Breast epithelium (tissue), 4 donors: ENCODE measurements at regions not wholly inside any gene's neighbourhood (a gene's known extent, or its start where the extent isn't known, plus 50 kb on each side); places are given as distances from the start of the nearest gene placed in this dataset.

ENCODE experiments used
- DNase-seq, 2 donors: peaks; one replicate each; pipeline ENCODE4 v3.0.0-alpha.2; 2019; ENCODE audit warnings: low spot score in 2 of 2
- H3K27ac ChIP-seq, 2 donors: fragments of 200-600 bp; sonication (generic) in 1 of 2; one replicate each; pipeline ENCODE4 v1.5.1; 2016 to 2019; ENCODE audit warnings: mild to moderate bottlenecking in 1 of 2
- H3K27me3 ChIP-seq, 2 donors: fragments of 200-600 bp; sonication (generic) in 1 of 2; one replicate each; pipeline versions ENCODE4 v1.5.1 to v1.6.0; 2017 to 2019; ENCODE audit warnings: control low read depth in 1 of 2, mild to moderate bottlenecking in 1 of 2
- H3K36me3 ChIP-seq: fragments of 200-600 bp; one replicate; pipeline ENCODE4 v1.5.1; 2019
- H3K4me1 ChIP-seq, 2 donors: fragments of 200-600 bp; sonication (generic); one replicate each; pipeline ENCODE4 v1.5.1; 2016 to 2019; ENCODE audit warnings: control low read depth in 1 of 2
- H3K4me3 ChIP-seq, 3 donors: fragments of 200-600 bp; sonication (generic); 1 replicate in 2 of 3; 2 replicates in 1 of 3; pipeline ENCODE4 v1.5.1; 2016 to 2019; ENCODE audit warnings: mild to moderate bottlenecking in 3 of 3, moderate library complexity in 2 of 3
- H3K9me3 ChIP-seq, 2 donors: fragments of 200-600 bp; sonication (generic) in 1 of 2; one replicate each; pipeline ENCODE4 v1.5.1; 2016 to 2019; ENCODE audit warnings: control low read depth in 1 of 2
- POLR2A ChIP-seq: fragments of 450-650 bp; IDR thresholded peaks from one replicate; pipeline ENCODE4 v1.6.1; 2016; ENCODE audit warnings: antibody characterized with exemption, mild to moderate bottlenecking, moderate library complexity
- POLR2AphosphoS5 ChIP-seq, 3 donors: sonication (generic); formaldehyde crosslinking; IDR thresholded peaks; one replicate each; pipeline ENCODE4 v1.6.1; 2017; ENCODE audit warnings: antibody characterized with exemption in 3 of 3
- intact Hi-C: fragments of 100-400 bp; cut with DNase I; formaldehyde crosslinking; loops from one replicate; pipeline ENCODE4 v1.15.1; 2023; ENCODE audit warnings: low total_unique reads
- TF ChIP-seq, protein P1 (sequence below), 3 donors: fragments of 450-650 bp; IDR thresholded peaks; one replicate each; pipeline ENCODE4 v1.5.1; 2016 to 2017; ENCODE audit warnings: antibody characterized with exemption in 3 of 3, mild to moderate bottlenecking in 3 of 3, moderate library complexity in 3 of 3

DNA sequence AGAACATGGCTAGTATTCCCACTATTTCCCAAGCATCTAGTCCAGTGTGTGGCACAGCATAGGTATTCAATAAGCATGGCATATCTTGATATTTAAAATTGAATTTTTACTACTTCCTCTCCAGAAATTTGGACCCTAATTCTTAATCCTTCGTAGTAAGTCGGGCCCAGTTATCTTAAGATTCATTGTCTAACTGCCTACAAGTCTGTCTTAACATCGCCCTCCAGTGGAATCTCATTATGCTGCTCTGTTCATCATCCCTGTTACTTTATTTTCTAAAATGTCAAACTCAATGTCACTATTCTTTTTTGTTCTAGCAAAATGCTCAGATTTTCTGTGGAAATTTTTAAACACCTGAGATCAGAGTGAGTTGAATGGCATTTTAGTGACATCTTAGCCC, 606.2 kb downstream of the KLHL13 start:
- TF ChIP-seq POLR2A (no peak), POLR2AphosphoS5 (IDR thresholded peaks at IDR 0.05) (no peak)
- TF ChIP-seq, protein P1, sequence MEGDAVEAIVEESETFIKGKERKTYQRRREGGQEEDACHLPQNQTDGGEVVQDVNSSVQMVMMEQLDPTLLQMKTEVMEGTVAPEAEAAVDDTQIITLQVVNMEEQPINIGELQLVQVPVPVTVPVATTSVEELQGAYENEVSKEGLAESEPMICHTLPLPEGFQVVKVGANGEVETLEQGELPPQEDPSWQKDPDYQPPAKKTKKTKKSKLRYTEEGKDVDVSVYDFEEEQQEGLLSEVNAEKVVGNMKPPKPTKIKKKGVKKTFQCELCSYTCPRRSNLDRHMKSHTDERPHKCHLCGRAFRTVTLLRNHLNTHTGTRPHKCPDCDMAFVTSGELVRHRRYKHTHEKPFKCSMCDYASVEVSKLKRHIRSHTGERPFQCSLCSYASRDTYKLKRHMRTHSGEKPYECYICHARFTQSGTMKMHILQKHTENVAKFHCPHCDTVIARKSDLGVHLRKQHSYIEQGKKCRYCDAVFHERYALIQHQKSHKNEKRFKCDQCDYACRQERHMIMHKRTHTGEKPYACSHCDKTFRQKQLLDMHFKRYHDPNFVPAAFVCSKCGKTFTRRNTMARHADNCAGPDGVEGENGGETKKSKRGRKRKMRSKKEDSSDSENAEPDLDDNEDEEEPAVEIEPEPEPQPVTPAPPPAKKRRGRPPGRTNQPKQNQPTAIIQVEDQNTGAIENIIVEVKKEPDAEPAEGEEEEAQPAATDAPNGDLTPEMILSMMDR (IDR thresholded peaks at IDR 0.05) = no peak
- no peak overlapping the region for H3K4me3 ChIP-seq
- intact Hi-C loops = no loop called here

DNA sequence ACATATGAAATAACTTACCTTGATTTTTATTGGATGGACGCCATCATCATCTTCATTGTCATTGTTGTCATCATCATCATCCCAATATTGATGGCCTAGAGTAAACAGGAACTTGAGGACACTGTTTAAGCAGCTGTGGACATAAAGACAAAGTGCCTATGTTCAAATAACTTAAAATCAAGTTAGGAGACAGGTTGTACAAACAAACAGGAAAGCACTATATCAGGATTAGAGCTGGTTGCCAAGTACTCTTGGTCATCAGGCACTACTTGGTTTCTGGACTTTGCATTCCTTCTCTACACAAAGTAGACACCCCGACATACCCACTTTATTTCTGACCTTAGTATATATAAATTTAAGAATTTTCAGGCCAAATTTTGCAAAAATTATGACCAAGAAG, 608.6 kb downstream of the KLHL13 start:
- Histone ChIP-seq H3K36me3 (no peaks in the 10 kb centered on the region), H3K27ac (no peak overlapping the region), H3K4me1 (no peaks in the 10 kb centered on the region), H3K4me3 (no peak overlapping the region), H3K27me3 (peaks cover 0 to 6% of the 10 kb centered on the region in 2 donors), H3K9me3 (no peaks in the 10 kb centered on the region)
- DNase-seq = no peak
- intact Hi-C loops = no loop called here
- TF ChIP-seq, protein P1 (IDR thresholded peaks at IDR 0.05) = no peak
- no peak for TF ChIP-seq POLR2A
- no peak for TF ChIP-seq POLR2AphosphoS5 (IDR thresholded peaks at IDR 0.05)

More for the DNA sequence above, 606.2 kb downstream of the KLHL13 start:
- no peak overlapping the region for H3K27ac ChIP-seq
- DNase-seq = no peak
- H3K36me3 ChIP-seq = no peaks in the 10 kb centered on the region
- peaks cover 0 to 13% of the 10 kb centered on the region in 2 donors for H3K27me3 ChIP-seq
- H3K4me1 ChIP-seq = no peaks in the 10 kb centered on the region
- H3K9me3 ChIP-seq = no peaks in the 10 kb centered on the region

DNA sequence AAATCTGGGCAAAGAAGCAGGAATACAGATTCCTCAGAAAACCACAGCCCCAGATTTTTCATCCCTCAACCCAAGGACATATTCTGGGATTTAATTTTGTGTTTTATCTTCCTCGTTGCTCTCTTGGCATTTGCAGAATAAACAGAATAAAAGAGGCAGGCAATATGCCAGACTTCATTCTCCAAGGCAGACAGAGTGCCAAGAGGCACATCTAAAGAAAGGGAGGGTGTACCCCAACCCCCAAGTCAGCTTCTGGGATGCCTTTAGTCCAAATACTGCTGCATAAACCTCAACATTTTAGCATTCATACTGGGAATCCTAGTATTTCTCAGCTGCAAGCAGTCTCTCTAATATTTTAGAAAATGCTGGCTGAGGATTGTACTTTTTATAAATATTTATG, 629.2 kb downstream of the KLHL13 start:
- H3K27ac ChIP-seq = no peak overlapping the region
- TF ChIP-seq POLR2A (no peak), POLR2AphosphoS5 (IDR thresholded peaks at IDR 0.05) (no peak)
- TF ChIP-seq, protein P1 (IDR thresholded peaks at IDR 0.05) = no peak
- no peak overlapping the region for H3K4me3 ChIP-seq
- no peaks in the 10 kb centered on the region for H3K27me3 ChIP-seq
- no peak for DNase-seq
- intact Hi-C loops = no loop called here
- H3K36me3 ChIP-seq = no peaks in the 10 kb centered on the region
- no peaks in the 10 kb centered on the region for H3K4me1 ChIP-seq
- H3K9me3 ChIP-seq = no peaks in the 10 kb centered on the region

DNA sequence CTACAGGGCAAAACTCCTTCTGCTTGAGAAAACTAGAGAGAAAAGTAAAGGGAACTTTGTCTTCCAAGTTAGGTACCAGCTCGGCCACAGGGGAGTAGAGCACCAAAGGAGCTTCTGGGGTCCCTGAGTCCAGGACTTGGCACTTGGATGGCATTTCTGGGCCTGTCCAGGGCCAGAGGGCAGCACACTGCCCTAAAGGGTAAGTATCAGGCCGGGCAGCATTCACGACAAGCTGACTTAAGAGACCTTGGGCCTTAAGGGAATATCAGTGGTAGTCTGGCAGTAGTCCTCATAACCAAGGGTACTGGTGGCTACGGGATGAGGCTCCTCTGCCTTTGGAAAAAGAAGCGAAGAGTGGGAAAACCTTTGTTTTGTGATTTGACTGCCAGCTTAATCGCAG, 632.7 kb downstream of the KLHL13 start:
- no peaks in the 10 kb centered on the region for H3K4me1 ChIP-seq
- no peaks in the 10 kb centered on the region for H3K27me3 ChIP-seq
- H3K9me3 ChIP-seq = no peaks in the 10 kb centered on the region
- intact Hi-C loops = no loop called here
- no peak overlapping the region for H3K4me3 ChIP-seq
- no peak overlapping the region for H3K27ac ChIP-seq
- DNase-seq = no peak
- no peaks in the 10 kb centered on the region for H3K36me3 ChIP-seq
- TF ChIP-seq POLR2AphosphoS5 (IDR thresholded peaks at IDR 0.05) = no peak
- no peak for TF ChIP-seq POLR2A
- TF ChIP-seq, protein P1 (IDR thresholded peaks at IDR 0.05) = no peak

DNA sequence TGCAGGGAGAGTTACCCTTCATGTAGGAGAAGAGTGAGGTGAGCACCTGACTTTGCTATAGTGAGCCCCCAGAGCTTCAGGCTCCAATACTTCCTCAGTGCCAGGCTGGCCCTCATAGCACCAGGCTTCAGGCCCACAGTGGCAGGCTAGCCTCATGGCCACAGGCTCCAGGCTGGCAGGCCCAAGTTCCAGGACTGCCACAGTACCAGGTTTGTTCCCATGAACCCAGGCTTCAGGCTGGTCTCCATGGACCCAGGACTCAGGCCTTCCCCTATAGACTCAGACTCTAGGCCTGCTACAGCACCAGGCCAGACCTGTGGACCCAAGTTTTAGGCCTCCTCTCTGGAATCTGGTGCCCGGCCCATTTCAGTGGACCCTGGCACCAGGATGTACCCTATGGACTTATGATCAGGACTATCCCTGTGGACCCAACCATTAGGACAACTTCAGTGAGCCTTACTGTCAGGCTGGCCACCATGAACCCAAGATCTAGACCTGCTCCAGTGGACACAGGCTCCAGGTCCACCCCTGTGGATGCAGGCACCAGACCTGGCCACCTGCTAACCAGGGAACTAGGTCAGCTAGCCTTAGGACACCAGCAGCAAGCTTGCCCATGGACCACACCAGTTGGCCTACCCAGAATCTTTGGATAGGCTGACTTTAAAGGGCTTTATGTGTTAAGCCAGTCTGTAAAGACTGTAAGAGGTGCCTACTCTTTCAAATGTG, 658.2 kb downstream of the KLHL13 start:
- no peak overlapping the region for H3K27ac ChIP-seq
- no peaks in the 10 kb centered on the region for H3K4me1 ChIP-seq
- H3K4me3 ChIP-seq = no peak overlapping the region
- TF ChIP-seq POLR2A (no peak), POLR2AphosphoS5 (IDR thresholded peaks at IDR 0.05) (no peak)
- TF ChIP-seq, protein P1 (IDR thresholded peaks at IDR 0.05) = no peak
- no peak for DNase-seq
- no peaks in the 10 kb centered on the region for H3K36me3 ChIP-seq
- H3K27me3 ChIP-seq = no peaks in the 10 kb centered on the region
- intact Hi-C loops = loop anchor here (10.0 kb wide), 1 partner anchor 1274 kb away; no protein-coding TSS in a partner anchor
- peaks cover 0 to 14% of the 10 kb centered on the region in 2 donors for H3K9me3 ChIP-seq
